Tongue (tissue), 1 donor: ENCODE measurements at regions not wholly inside any gene's neighbourhood (a gene's known extent, or its start where the extent isn't known, plus 50 kb on each side); places are given as distances from the start of the nearest gene placed in this dataset.

Experiments
- DNase-seq: peaks from one replicate; pipeline ENCODE4 v3.0.0-alpha.2; 2015

GRCh38 chr4:41318839-41319530 lies 62.3 kb downstream of the UCHL1 start:
- DNase-seq, result no peak

DNA sequence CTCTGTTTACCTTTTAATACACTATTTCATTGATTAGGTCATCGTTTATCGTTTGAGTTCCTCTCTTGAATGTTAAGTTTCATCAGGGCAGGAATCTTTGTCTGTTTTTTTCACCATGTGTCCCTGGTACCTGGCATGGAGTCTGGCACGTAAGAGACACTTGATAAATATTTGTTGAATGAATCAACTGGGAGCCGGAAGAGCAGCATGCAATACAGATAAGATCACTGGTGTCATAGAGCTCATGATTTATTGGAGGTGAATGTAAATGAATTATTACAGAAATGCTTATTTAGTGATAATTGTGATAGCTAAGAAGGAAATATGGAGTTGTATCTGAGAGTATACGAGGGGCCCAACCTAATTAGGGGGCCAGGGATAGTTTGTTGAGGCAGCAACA lies 62.8 kb downstream of the UCHL1 start:
- DNase-seq, result no peak

GRCh38 chr4:41320278-41320677 lies 63.5 kb downstream of the UCHL1 start:
- no peak for DNase-seq

- no peak for DNase-seq
These were observed 64.1 kb downstream of the UCHL1 start for GRCh38 chr4:41320786-41321185.

GRCh38 chr4:41321216-41321945 lies 64.7 kb downstream of the UCHL1 start:
- DNase-seq, result no peak

GRCh38 chr4:41322617-41323016 lies 65.9 kb downstream of the UCHL1 start:
- DNase-seq, result no peak

- no peak for DNase-seq
These were observed 66.5 kb downstream of the UCHL1 start for GRCh38 chr4:41323179-41323578.

DNA sequence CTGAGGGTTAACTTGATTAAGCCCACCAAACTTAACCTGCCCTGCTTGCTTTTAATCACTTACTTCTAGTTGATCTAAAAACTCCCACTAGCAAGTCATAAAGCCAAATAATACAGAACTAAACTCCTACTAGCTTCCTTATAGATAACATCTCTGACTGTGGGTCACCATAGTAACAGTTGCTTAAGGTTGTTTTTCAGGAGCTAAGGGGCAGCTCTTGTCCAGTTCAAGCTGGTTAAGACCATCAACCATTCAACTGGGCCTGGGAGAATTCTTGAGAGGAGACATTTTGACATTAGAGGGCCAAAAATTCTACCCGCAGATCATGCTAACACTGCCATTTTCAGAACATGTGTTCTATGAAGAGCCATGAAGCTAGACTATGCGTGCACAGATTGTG lies 67.0 kb downstream of the UCHL1 start:
- DNase-seq, result no peak

GRCh38 chr4:41324861-41325260 lies 68.1 kb downstream of the UCHL1 start:
- no peak for DNase-seq

GRCh38 chr4:41325901-41326300 lies 69.2 kb downstream of the UCHL1 start:
- no peak for DNase-seq

- no peak for DNase-seq
These were observed 70.0 kb downstream of the UCHL1 start for GRCh38 chr4:41326776-41327175.

GRCh38 chr4:41327770-41328169 lies 71.0 kb downstream of the UCHL1 start:
- DNase-seq, result no peak

- DNase-seq, result no peak
These were observed 72.6 kb downstream of the UCHL1 start for GRCh38 chr4:41329361-41329760.

- no peak for DNase-seq
These were observed 74.5 kb downstream of the UCHL1 start for GRCh38 chr4:41331224-41331623.

- no peak for DNase-seq
These were observed 75.9 kb downstream of the UCHL1 start for GRCh38 chr4:41332510-41333054.

DNA sequence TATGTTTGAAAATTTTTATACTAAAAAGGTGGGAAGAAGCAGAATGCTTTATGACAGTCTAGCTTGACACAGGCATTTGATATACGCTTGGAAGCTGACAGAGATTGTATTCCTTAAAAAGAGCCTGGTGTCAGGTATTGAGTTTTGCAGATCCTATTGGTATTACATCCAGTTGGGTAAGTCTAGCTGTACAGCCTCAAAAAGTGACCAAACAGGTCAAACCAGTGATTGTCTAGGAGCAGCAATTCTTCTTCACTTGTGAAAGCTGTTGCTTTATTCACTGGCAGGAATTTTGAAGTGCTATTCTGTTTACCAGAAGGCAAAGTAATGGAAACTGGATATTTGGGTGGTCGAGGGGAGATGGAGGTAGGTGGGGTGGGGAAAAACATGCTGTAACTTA lies 77.5 kb downstream of the UCHL1 start:
- peak; percentile 47 for DNase-seq

DNA sequence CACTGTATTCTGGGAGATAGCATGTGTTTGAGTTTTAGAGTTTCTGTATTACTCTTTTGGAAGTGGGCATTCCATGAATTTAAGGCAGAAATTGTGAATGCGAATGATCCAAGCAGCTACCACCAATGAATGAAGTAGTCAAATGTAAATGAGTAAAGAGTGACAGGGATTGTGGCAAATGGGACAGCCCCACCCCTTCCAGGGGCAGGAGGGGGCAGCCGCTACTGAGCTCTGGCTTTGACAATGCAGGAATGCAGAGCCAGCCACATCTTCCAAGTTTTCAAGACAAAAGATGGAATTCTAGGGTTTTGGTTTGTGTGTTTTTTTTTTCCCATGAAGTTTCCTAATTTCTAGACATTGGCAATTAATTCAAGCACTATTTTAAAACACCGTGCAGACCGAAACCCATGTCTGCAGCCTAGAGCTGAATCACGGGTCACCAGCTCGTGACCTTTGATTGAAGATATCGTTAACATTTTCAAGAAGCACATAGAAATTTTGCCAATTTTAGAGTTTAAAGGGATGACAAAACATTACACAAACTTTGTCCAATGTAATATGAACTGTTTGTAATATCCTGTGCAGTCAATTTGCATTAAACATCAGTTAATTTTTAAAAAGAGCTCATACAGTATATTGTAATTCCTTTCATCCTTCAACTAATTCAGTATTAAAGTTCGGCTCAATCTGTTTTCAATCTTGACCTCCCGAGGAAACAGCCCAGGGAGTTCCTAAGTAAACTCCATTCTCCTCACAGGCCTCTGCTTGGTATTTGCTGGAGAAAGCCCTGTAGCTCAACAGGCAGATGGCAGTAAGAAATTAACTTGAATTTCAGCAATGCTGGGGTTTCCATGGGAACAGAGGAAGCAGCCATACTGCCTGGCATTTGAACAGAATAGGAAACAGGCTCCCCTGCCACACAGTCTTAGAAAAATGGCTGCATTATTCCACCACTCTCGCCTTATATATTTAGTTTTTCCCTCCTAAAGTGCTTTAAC lies 83.4 kb downstream of the UCHL1 start:
- DNase-seq, result peak; percentile 80

GRCh38 chr4:41346306-41347061 lies 89.8 kb downstream of the UCHL1 start:
- DNase-seq, result no peak

DNA sequence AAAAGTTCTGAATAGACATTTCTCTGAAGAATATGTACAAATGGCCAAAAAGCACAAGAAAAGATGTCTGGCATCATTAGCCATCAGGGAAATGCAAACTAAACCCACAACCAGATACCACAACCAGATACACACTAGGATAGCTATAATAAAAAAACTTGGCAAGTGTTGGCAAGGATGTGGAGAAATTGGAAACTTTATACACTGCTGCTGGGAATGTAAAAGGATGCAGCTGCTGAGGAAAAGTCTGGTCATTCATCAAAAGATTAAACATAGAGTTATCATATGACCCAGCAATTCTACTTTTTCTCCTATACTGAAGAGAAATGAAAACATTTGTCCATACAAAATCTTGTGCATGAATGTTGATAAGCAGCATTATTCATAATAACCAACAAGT lies 92.3 kb downstream of the UCHL1 start:
- DNase-seq, result peak; percentile 31

DNA sequence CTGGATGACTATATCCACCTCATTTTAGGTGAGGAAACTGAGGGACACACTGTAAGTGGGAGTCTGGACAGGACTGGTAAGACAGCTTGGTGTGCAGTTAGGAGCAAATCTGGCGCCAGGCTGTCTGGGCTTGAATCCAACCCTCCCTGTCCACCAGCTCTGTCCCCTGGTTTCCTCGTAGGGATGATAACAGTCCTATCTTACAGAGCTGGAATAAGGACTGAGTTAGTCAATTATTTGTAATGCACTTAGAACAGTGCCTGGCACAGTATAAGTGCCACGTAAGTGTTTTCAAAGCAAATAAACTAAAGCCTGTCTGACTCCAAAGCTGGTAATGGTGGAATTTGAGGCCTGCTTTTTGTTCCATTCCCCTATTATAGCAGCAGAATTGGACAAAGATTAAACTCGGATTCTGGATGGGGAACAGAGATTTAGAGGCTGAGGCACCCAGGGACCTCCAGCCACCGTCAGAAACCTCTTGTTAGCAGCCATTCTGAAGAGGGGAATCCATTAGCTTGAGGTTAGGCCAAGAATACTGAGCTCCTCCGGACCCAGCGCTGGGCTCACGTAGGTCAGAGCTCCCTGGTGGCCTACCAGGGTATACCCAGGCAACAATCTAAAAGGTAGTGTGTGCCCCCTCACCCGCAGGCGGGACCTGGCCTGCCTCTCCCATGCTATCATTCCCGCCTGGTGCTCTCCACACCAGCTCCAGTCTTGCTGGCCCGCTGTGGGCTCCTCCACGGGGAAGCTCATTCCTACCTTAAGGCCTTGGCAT lies 102.1 kb downstream of the UCHL1 start:
- no peak for DNase-seq

DNA sequence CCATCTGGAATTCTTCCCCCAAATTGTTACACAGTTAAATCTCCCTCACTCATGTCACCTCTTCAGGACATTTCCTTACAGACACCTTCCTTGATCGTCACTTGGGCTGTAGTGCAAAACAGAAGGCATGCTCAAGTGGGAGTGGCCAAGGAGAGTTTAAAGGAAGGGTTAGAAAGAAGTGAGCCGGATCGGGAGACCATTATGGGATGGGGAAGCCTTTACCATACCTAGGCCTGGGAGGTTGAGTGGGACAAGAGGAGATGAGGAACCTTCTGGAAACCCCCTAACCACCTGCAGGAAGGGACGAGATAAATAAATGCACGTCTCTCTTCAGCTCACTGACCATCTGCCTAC lies 102.7 kb downstream of the UCHL1 start:
- DNase-seq, result no peak
